C4-2B (cell line): ENCODE measurements at regions not wholly inside any gene's neighbourhood (a gene's known extent, or its start where the extent isn't known, plus 50 kb on each side); places are given as distances from the start of the nearest gene placed in this dataset.

Experiments used
- H3K27ac ChIP-seq: fragments of 450-650 bp; 2 replicates; pipeline ENCODE4 v1.5.1; 2017
- CTCF ChIP-seq: fragments of 450-650 bp; conservative IDR thresholded peaks from 2 replicates; pipeline ENCODE4 v1.5.1; 2017; ENCODE audit warnings: mild to moderate bottlenecking
- ZFX ChIP-seq: fragments of 450-650 bp; IDR thresholded peaks from 2 replicates; pipeline ENCODE4 v1.6.1; 2017

DNA sequence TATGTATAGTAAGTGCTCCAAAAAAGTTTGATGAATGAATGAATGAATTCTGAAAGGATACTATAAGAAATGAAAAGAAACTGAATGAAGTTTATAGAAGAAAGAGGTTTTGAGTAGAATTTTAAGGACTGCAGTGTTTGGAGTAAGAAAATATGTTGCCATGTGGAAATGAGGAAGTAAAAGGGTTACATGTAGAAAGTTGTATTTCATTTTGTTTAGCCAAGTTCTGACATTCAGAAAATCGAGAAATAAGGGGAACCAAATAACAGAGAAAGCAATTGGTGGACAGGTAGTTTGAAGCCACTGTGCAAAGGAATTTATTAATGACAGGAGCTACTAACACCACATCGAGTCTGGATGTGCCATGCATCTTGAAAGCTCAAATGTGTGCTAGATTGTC is 200.7 kb downstream of the SATB1 start:
- TF ChIP-seq ZFX, result no peak
- no peak for TF ChIP-seq CTCF
- H3K27ac ChIP-seq, result no peak overlapping the region

DNA sequence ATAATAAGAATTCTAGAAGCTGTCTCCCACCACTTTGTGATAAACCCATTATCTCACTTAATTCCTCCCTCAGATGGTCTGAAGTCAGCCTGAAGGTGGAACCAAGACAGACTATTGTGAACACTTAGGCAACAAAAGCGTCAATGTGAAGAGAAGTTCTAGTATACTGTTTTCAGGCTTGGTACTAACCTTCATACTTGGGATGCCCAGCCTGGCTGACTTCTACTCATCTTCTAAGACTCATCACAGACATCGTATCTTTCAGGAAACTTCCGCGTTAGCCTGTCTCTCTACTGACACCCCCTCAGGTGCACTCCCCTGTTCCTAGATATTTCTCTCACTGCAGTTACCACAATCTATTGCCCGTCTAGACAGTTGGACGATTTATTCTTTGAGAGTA is 201.2 kb downstream of the SATB1 start:
- TF ChIP-seq CTCF, result no peak
- TF ChIP-seq ZFX, result no peak
- no peak overlapping the region for H3K27ac ChIP-seq

DNA sequence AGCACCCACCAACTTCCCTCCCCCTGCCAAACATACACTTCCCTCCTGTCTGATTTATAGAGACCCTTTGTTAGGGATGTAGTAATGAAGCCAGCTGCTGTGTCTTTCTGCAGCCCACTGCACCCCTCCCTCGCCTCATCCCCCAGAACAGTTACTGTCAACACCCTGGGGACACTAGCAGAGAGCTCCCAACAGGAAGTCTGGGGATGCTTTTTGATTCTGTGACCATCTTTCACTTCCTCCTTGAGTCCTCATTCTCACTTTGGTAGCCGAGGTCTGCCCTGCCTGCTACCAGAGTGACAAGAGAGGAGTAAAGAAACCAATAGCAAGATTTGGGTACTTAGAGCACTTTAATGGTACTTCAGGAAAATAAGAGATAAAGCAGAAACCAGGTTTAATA is 201.6 kb downstream of the SATB1 start:
- no peak overlapping the region for H3K27ac ChIP-seq
- no peak for TF ChIP-seq CTCF
- no peak for TF ChIP-seq ZFX

GRCh38 chr3:18222686-18223085 is 202.5 kb downstream of the SATB1 start:
- TF ChIP-seq CTCF (no peak), ZFX (no peak)
- H3K27ac ChIP-seq, result no peak overlapping the region

DNA sequence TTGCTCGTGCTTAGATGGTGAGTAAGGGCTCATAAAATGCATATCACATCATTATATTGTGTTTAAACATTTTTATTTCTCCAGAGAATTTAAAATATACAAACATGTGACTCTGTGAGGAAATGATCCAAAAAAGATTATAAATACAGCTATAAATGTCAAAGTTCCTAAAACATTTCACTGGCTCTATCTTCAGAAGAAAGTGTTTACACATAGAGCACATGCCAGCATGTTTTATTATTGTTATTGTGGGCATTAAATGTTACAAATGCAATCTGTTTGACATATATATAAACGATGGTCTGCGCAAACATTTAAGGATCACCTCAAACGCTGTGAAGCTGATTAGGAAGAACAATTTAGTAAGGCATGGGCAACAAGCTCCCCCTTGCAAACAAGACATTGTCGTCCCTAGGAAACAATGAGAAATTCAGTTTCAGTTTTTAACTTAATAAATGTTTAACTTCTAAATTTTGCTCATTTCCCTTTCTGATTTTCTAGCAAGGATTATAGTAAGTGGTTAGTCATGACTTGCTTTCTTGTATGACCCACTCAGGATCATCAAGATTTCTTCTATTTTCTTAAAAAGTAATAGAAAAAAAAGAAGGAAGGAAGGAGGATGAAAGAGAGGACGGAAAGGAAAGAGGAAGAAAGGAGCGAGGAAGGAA is 207.5 kb downstream of the SATB1 start:
- TF ChIP-seq ZFX (no peak), CTCF (no peak)

DNA sequence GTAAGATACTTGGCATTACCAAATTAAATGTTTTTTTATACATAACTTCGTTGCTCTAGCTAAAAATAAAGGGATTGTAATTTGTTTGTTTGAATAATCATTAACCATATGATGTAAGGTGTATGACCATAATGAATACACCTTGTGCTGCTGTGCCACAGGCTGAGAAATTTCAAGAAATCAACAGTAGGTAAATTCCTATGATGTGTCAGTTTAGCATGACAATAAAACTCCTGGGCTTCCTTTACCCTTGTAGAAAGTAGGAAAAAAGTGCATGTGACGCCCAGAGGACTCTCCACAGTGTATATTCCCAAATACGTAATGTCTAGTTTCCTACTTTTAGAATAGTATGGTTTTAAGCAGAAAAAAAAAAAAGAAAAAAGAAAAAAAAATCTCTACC is 208.1 kb downstream of the SATB1 start:
- H3K27ac ChIP-seq, result no peak overlapping the region
- no peak for TF ChIP-seq CTCF
- TF ChIP-seq ZFX, result no peak

More for the DNA sequence above, 207.5 kb downstream of the SATB1 start:
- H3K27ac ChIP-seq, result no peak overlapping the region

- no peak overlapping the region for H3K27ac ChIP-seq
- no peak for TF ChIP-seq ZFX
- TF ChIP-seq CTCF, result no peak
These were observed 209.5 kb downstream of the SATB1 start for GRCh38 chr3:18215639-18216038.
